Neural progenitor cell (in vitro differentiated cells): ENCODE measurements at regions not wholly inside any gene's neighbourhood (a gene's known extent, or its start where the extent isn't known, plus 50 kb on each side); places are given as distances from the start of the nearest gene placed in this dataset.

ENCODE experiments used
- DNase-seq: peaks from one replicate; pipeline ENCODE4 v3.0.0-alpha.2; 2016; ENCODE audit warnings: low spot score
- H2AFZ ChIP-seq: fragments of 200-600 bp; sonication (generic); replicated peaks from 2 replicates; pipeline ENCODE4 v1.6.1; 2016; ENCODE audit warnings: antibody characterized with exemption
- H3F3A ChIP-seq: fragments of 200-600 bp; sonication (generic); 2 replicates; pipeline ENCODE4 v1.6.1; 2016; ENCODE audit warnings: antibody characterized with exemption, low read depth
- H3K27ac ChIP-seq: fragments of 200-600 bp; sonication (generic); 2 replicates; pipeline ENCODE4 v1.5.1; 2016; ENCODE audit warnings: mild to moderate bottlenecking
- H3K27me3 ChIP-seq: fragments of 200-600 bp; sonication (generic); 2 replicates; pipeline ENCODE4 v1.6.1; 2016; ENCODE audit warnings: mild to moderate bottlenecking, moderate library complexity
- H3K36me3 ChIP-seq: fragments of 200-600 bp; sonication (generic); 2 replicates; pipeline ENCODE4 v1.5.1; 2016
- H3K4me1 ChIP-seq: fragments of 200-600 bp; sonication (generic); 2 replicates; pipeline ENCODE4 v1.6.1; 2016; ENCODE audit warnings: mixed run types
- H3K4me2 ChIP-seq: fragments of 200-600 bp; sonication (generic); 2 replicates; pipeline ENCODE4 v1.6.1; 2016
- H3K4me3 ChIP-seq: fragments of 200-600 bp; sonication (generic); 2 replicates; pipeline ENCODE4 v1.5.1; 2016
- H3K79me2 ChIP-seq: fragments of 200-600 bp; sonication (generic); 2 replicates; pipeline ENCODE4 v1.6.1; 2016; ENCODE audit warnings: low read depth
- H3K9ac ChIP-seq: fragments of 200-600 bp; sonication (generic); 2 replicates; pipeline ENCODE4 v1.6.1; 2016
- H3K9me3 ChIP-seq: fragments of 200-600 bp; sonication (generic); 2 replicates; pipeline ENCODE4 v1.5.1; 2016; ENCODE audit warnings: low read depth
- H4K20me1 ChIP-seq: fragments of 200-600 bp; sonication (generic); 2 replicates; pipeline ENCODE4 v1.6.1; 2016; ENCODE audit warnings: low read depth
- H3K27ac Mint-ChIP-seq: 3 replicates; pipeline ENCODE4 v1.8.0; 2021; ENCODE audit warnings: mixed read lengths
- H3K27me3 Mint-ChIP-seq: 2 replicates; pipeline ENCODE4 v1.8.0; 2022; ENCODE audit warnings: low read depth, mild to moderate bottlenecking, inconsistent platforms, moderate library complexity, mixed read lengths; ENCODE audit not compliant: insufficient read depth
- H3K36me3 Mint-ChIP-seq: 3 replicates; pipeline ENCODE4 v1.8.0; 2021; ENCODE audit warnings: mixed read lengths
- H3K4me1 Mint-ChIP-seq: 3 replicates; pipeline ENCODE4 v1.8.0; 2021; ENCODE audit warnings: mixed read lengths
- H3K4me3 Mint-ChIP-seq: 3 replicates; pipeline ENCODE4 v1.8.0; 2021; ENCODE audit warnings: mild to moderate bottlenecking, moderate library complexity, mixed read lengths
- H3K9me3 Mint-ChIP-seq: 3 replicates; pipeline ENCODE4 v1.8.0; 2020; ENCODE audit warnings: mixed read lengths
- EZH2 ChIP-seq: fragments of 200-600 bp; sonication (generic); IDR thresholded peaks from 2 replicates; pipeline ENCODE4 v1.6.1; 2017; ENCODE audit warnings: antibody characterized with exemption, mild to moderate bottlenecking, moderate library complexity
- EZH2phosphoT487 ChIP-seq: fragments of 200-600 bp; sonication (generic); IDR thresholded peaks from 2 replicates; pipeline ENCODE4 v1.6.1; 2017; ENCODE audit warnings: antibody characterized with exemption
- TF ChIP-seq, protein P1 (sequence below): fragments of 200-600 bp; sonication (generic); IDR thresholded peaks from 2 replicates; pipeline ENCODE4 v1.5.1; 2017; ENCODE audit warnings: antibody characterized with exemption, mild to moderate bottlenecking

DNA sequence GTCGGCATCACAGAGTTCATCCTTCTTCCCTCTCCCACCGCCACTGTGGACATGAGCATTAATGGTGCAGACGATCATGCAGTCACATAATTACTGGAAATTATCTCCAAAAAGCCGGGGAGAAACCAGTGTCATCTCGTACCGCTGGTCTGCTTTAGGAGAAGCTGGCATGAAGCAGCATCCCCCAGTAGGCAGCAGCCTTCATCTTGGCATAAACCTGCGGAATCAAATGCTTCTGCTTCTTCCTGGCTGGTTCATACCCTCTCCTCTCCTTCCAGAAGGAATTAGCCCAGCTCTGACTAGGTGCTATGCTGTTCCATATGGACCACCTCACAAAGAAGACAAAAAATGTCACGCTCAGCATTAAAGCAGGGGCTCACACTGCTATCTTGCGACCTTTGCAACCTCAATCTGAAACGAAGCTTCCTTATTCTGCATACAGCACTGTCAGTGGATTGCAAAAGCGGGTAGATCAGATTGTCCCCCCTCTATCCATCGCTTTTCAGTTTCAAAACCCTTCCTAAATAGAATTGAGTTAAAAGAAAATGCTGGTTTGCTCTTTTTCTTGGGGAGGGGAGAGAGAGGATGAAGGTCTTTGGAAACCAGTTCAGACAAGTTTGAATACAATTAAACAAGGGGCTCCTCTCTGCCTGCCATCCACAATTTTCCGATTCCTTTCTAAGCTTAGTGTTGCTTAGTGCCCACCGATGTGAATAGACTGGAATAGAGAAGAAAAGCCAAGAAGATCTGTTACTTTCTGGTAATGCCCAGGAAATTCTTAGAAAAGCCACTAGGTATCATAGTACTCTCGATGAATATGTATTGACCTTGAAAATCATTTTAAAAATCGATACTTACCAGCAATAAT lies 212.1 kb upstream of the ZNF521 start:
- no peaks in the 10 kb centered on the region for H3K9me3 ChIP-seq
- no peaks in the 10 kb centered on the region for H3K27me3 ChIP-seq
- H3K4me1 ChIP-seq: peaks cover 4% of the 10 kb centered on the region
- H3F3A ChIP-seq: no peaks in the 10 kb centered on the region
- no peak overlapping the region for H3K4me2 ChIP-seq
- no peaks in the 10 kb centered on the region for H3K79me2 ChIP-seq
- no peak overlapping the region for H3K4me3 ChIP-seq
- H3K4me1 Mint-ChIP-seq: peaks cover 46% of the 10 kb centered on the region
- no peak overlapping the region for H3K9ac ChIP-seq
- H3K27ac Mint-ChIP-seq: peak overlapping the region; percentile 84
- H3K27ac ChIP-seq: no peak overlapping the region
- TF ChIP-seq, protein P1, sequence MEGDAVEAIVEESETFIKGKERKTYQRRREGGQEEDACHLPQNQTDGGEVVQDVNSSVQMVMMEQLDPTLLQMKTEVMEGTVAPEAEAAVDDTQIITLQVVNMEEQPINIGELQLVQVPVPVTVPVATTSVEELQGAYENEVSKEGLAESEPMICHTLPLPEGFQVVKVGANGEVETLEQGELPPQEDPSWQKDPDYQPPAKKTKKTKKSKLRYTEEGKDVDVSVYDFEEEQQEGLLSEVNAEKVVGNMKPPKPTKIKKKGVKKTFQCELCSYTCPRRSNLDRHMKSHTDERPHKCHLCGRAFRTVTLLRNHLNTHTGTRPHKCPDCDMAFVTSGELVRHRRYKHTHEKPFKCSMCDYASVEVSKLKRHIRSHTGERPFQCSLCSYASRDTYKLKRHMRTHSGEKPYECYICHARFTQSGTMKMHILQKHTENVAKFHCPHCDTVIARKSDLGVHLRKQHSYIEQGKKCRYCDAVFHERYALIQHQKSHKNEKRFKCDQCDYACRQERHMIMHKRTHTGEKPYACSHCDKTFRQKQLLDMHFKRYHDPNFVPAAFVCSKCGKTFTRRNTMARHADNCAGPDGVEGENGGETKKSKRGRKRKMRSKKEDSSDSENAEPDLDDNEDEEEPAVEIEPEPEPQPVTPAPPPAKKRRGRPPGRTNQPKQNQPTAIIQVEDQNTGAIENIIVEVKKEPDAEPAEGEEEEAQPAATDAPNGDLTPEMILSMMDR: no peak
- TF ChIP-seq EZH2 (no peak), EZH2phosphoT487 (no peak)
- peaks cover 9% of the 10 kb centered on the region for H3K9me3 Mint-ChIP-seq
- H3K36me3 ChIP-seq: no peaks in the 10 kb centered on the region
- H3K36me3 Mint-ChIP-seq: no peaks in the 10 kb centered on the region
- H4K20me1 ChIP-seq: no peaks in the 10 kb centered on the region
- no peak overlapping the region for H3K4me3 Mint-ChIP-seq
- peaks cover 8% of the 10 kb centered on the region for H3K27me3 Mint-ChIP-seq
- DNase-seq: no peak
- H2AFZ ChIP-seq: peak overlapping the region; percentile 43

DNA sequence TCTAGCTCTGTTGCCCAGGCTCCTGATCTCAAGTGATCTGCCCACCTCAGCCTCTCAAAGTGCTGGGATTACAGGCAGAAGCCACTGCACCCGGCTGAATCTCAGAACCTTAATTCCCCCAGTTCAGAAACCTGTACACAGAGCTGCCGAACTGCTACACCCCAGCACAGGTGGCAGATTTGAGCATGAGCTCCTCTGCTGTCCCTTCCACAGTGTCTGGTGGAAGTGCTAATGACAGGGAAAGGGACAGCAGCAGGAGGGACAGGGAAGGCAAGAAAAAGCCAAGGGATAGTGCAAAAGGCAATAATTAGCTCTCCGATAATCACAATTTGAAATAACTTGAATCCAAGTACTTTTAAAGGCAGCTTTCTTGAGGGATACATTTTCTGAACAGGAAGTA lies 211.4 kb upstream of the ZNF521 start:
- Histone ChIP-seq H3K79me2 (no peaks in the 10 kb centered on the region), H3K27me3 (no peaks in the 10 kb centered on the region), H3K4me3 (no peak overlapping the region), H2AFZ (peak overlapping the region; percentile 43), H3K9me3 (no peaks in the 10 kb centered on the region), H3K4me2 (no peak overlapping the region), H4K20me1 (no peaks in the 10 kb centered on the region), H3K4me1 (peaks cover 4% of the 10 kb centered on the region), H3F3A (no peaks in the 10 kb centered on the region), H3K36me3 (no peaks in the 10 kb centered on the region), H3K27ac (no peak overlapping the region), H3K9ac (no peak overlapping the region)
- Mint-ChIP-seq H3K4me1 (peaks cover 49% of the 10 kb centered on the region), H3K27ac (peak overlapping the region; percentile 84), H3K4me3 (no peak overlapping the region), H3K36me3 (no peaks in the 10 kb centered on the region), H3K27me3 (peaks cover 8% of the 10 kb centered on the region), H3K9me3 (peaks cover 9% of the 10 kb centered on the region)
- no peak for DNase-seq
- TF ChIP-seq EZH2phosphoT487 (no peak), EZH2 (no peak)
- TF ChIP-seq, protein P1: no peak

DNA sequence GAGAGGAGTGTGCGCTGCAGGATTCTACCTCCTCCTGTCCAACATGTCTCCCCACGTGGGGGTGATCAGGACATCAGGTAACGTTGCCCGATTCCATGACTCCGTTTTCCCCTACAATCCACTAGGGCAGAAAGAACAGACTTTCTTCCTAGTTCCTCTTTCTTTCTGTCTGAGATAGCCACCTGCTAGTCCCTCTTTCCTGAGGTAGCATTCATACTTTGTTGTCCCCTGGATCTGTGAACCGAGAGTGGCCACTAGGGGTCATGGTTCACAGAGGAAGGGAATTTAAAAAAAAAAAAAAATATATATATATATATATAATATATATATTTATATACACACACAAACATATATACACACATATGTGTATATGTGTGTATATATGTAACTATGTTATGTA lies 210.0 kb upstream of the ZNF521 start:
- peak; percentile 48 for DNase-seq
- H3K27ac ChIP-seq: no peak overlapping the region
- no peak overlapping the region for H3K9ac ChIP-seq
- no peaks in the 10 kb centered on the region for H4K20me1 ChIP-seq
- H3K4me3 ChIP-seq: no peak overlapping the region
- no peaks in the 10 kb centered on the region for H3K79me2 ChIP-seq
- Mint-ChIP-seq H3K4me3 (no peak overlapping the region), H3K27ac (no peak overlapping the region), H3K36me3 (no peaks in the 10 kb centered on the region), H3K9me3 (peaks cover 5% of the 10 kb centered on the region), H3K27me3 (peaks cover 8% of the 10 kb centered on the region), H3K4me1 (peaks cover 58% of the 10 kb centered on the region)
- H3K36me3 ChIP-seq: no peaks in the 10 kb centered on the region
- peak overlapping the region; percentile 46 for H2AFZ ChIP-seq
- no peaks in the 10 kb centered on the region for H3F3A ChIP-seq
- no peaks in the 10 kb centered on the region for H3K27me3 ChIP-seq
- peaks cover 6% of the 10 kb centered on the region for H3K4me1 ChIP-seq
- TF ChIP-seq, protein P1: peak; percentile 55
- no peak for TF ChIP-seq EZH2phosphoT487
- no peak for TF ChIP-seq EZH2
- no peaks in the 10 kb centered on the region for H3K9me3 ChIP-seq
- no peak overlapping the region for H3K4me2 ChIP-seq
